Fibroblast of pulmonary artery (primary cell): ENCODE measurements at regions not wholly inside any gene's neighbourhood (a gene's known extent, or its start where the extent isn't known, plus 50 kb on each side); places are given as distances from the start of the nearest gene placed in this dataset.

Experiments used
- DNase-seq: peaks from one replicate; pipeline ENCODE4 v3.0.0-alpha.2; 2010; ENCODE audit warnings: low read depth
- H3K4me3 ChIP-seq: replicated peaks from 2 replicates; pipeline ENCODE4 v1.5.1; 2011; ENCODE audit warnings: low read depth, mild to moderate bottlenecking, control low read depth, low read length, moderate library complexity
- TF ChIP-seq, protein P1 (sequence below): IDR thresholded peaks from 2 replicates; pipeline ENCODE4 v1.5.1; 2011; ENCODE audit warnings: mild to moderate bottlenecking, control low read depth, low read length, inconsistent platforms; ENCODE audit errors: missing control alignments

- H3K4me3 ChIP-seq: no peak overlapping the region
- TF ChIP-seq, protein P1, sequence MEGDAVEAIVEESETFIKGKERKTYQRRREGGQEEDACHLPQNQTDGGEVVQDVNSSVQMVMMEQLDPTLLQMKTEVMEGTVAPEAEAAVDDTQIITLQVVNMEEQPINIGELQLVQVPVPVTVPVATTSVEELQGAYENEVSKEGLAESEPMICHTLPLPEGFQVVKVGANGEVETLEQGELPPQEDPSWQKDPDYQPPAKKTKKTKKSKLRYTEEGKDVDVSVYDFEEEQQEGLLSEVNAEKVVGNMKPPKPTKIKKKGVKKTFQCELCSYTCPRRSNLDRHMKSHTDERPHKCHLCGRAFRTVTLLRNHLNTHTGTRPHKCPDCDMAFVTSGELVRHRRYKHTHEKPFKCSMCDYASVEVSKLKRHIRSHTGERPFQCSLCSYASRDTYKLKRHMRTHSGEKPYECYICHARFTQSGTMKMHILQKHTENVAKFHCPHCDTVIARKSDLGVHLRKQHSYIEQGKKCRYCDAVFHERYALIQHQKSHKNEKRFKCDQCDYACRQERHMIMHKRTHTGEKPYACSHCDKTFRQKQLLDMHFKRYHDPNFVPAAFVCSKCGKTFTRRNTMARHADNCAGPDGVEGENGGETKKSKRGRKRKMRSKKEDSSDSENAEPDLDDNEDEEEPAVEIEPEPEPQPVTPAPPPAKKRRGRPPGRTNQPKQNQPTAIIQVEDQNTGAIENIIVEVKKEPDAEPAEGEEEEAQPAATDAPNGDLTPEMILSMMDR: no peak
- DNase-seq: no peak
Measured at GRCh38 chr19:30690935-30691818, 319.0 kb downstream of the ZNF536 start.

GRCh38 chr19:30690525-30690924, 318.3 kb downstream of the ZNF536 start:
- TF ChIP-seq, protein P1: no peak
- DNase-seq: no peak
- no peak overlapping the region for H3K4me3 ChIP-seq

- H3K4me3 ChIP-seq: no peak overlapping the region
- TF ChIP-seq, protein P1: no peak
- no peak for DNase-seq
Measured at GRCh38 chr19:30689474-30689873, 317.3 kb downstream of the ZNF536 start.

DNA sequence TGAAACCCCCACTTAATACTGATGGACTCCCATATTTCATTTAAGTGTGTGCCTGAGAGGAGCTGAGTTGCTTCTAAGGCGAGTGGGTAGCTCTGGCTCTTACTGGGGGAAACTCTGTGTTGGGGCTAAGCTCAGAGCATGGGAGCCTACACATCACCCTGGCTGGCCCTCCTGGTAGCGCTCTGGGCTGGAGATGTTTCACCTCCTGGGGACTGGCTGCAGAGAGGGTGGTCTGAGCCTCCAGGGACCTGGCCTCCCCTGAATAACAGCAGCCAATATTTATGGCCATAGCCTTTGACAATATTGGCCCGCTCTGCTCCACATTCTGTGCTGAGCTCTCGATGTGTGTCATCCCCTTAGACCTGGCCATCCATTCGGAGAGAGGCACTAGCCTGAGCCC, 316.5 kb downstream of the ZNF536 start:
- TF ChIP-seq, protein P1: no peak

GRCh38 chr19:30686826-30687566, 314.8 kb downstream of the ZNF536 start:
- DNase-seq: no peak
- TF ChIP-seq, protein P1: no peak
- H3K4me3 ChIP-seq: no peak overlapping the region

More for the DNA sequence above, 316.5 kb downstream of the ZNF536 start:
- no peak for DNase-seq
- no peak overlapping the region for H3K4me3 ChIP-seq

- H3K4me3 ChIP-seq: no peak overlapping the region
- peak; percentile 19 for DNase-seq
- TF ChIP-seq, protein P1: peak; percentile 8
Measured at GRCh38 chr19:30686176-30686820, 314.1 kb downstream of the ZNF536 start.
